HG03565 (cell line): ENCODE measurements at regions not wholly inside any gene's neighbourhood (a gene's known extent, or its start where the extent isn't known, plus 50 kb on each side); places are given as distances from the start of the nearest gene placed in this dataset.

Experiments
- ATAC-seq: cut with Tn5 transposase; IDR thresholded peaks from one replicate; pipeline ENCODE4 v1.9.1; 2021; ENCODE audit warnings: mild to moderate bottlenecking, moderate library complexity; ENCODE audit not compliant: unreplicated experiment

- no peak for ATAC-seq
Measured at GRCh38 chr5:2196989-2197619, 314.4 kb upstream of the IRX4 start.

GRCh38 chr5:2196416-2196815, 313.7 kb upstream of the IRX4 start:
- no peak for ATAC-seq

GRCh38 chr5:2194949-2195348, 312.2 kb upstream of the IRX4 start:
- ATAC-seq = no peak

- ATAC-seq = no peak
Measured at GRCh38 chr5:2194236-2194555, 311.5 kb upstream of the IRX4 start.

GRCh38 chr5:2193542-2194235, 311.0 kb upstream of the IRX4 start:
- ATAC-seq = no peak

GRCh38 chr5:2193142-2193541, 310.4 kb upstream of the IRX4 start:
- ATAC-seq = no peak

- ATAC-seq = no peak
Measured at GRCh38 chr5:2192496-2192895, 309.8 kb upstream of the IRX4 start.

GRCh38 chr5:2191972-2192371, 309.2 kb upstream of the IRX4 start:
- ATAC-seq = no peak

GRCh38 chr5:2190549-2190948, 307.8 kb upstream of the IRX4 start:
- ATAC-seq = no peak

GRCh38 chr5:2188661-2189060, 305.9 kb upstream of the IRX4 start:
- no peak for ATAC-seq

- no peak for ATAC-seq
Measured at GRCh38 chr5:2188137-2188536, 305.4 kb upstream of the IRX4 start.

- ATAC-seq = no peak
Measured at GRCh38 chr5:2187687-2188086, 305.0 kb upstream of the IRX4 start.

- no peak for ATAC-seq
Measured at GRCh38 chr5:2187156-2187555, 304.4 kb upstream of the IRX4 start.

- no peak for ATAC-seq
Measured at GRCh38 chr5:2186472-2187015, 303.8 kb upstream of the IRX4 start.

GRCh38 chr5:2185646-2186471, 303.1 kb upstream of the IRX4 start:
- no peak for ATAC-seq

GRCh38 chr5:2184563-2185540, 302.1 kb upstream of the IRX4 start:
- no peak for ATAC-seq

GRCh38 chr5:2184026-2184366, 301.3 kb upstream of the IRX4 start:
- ATAC-seq = no peak

GRCh38 chr5:2183154-2184025, 300.7 kb upstream of the IRX4 start:
- no peak for ATAC-seq

GRCh38 chr5:2182020-2182419, 299.3 kb upstream of the IRX4 start:
- no peak for ATAC-seq

- no peak for ATAC-seq
Measured at GRCh38 chr5:2181557-2181956, 298.8 kb upstream of the IRX4 start.
